ENCODE measurements at regions not wholly inside any gene's neighbourhood (a gene's known extent, or its start where the extent isn't known, plus 50 kb on each side); places are given as distances from the start of the nearest gene placed in this dataset.

DNA sequence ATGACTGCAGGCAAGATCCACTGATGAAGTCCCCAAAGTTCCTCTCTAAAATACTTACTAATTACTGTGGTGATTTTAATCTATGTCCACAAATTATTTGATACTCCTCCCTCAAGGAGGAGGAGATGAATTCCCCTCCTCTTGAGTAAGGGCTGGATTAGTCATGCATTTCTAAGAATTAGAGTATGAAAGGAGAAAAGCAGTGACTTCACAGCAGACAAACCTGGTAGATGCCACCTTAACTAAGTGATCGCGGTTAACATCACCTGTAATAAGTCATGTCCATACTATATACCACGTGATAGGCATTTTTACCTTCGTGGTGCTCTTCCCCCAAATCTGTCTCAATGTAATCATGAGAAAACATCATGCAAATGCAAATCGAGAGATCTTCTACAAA lies 52.0 kb upstream of the TSPAN18 start:
- DNase-seq (ENCODE audit: low read depth, low spot score) (no peak), ATAC-seq (no peak), FAIRE-seq (no peak)
- ChIA-PET CTCF (no interaction called here), SMC1A (ENCODE audit: uncharacterized antibody, unreplicated experiment) (no interaction called here), RAD21 (ENCODE audit: unreplicated experiment) (no interaction called here), POLR2A (no interaction called here)
- Histone ChIP-seq H3K4me3 (no peak overlapping the region), H3K4me2 (ENCODE audit: control insufficient read depth, insufficient read depth) (no peak overlapping the region), H3K4me1 (ENCODE audit: control insufficient read depth, insufficient read depth, low read length) (no peaks in the 10 kb centered on the region), H3K9me3 (replicated peaks; ENCODE audit: control insufficient read depth, insufficient read depth, low read length) (no peaks in the 10 kb centered on the region), H2AFZ (ENCODE audit: control insufficient read depth, low read depth, low read length) (no peak overlapping the region), H3K36me3 (ENCODE audit: control insufficient read depth in 2 of 2, insufficient read depth in 2 of 2, low read length in 1 of 2) (no peaks in the 10 kb centered on the region), H3K27me3 (replicated peaks in 1 of 2; ENCODE audit: control insufficient read depth in 2 of 2, insufficient read depth in 2 of 2, low read length in 1 of 2) (no peaks in the 10 kb centered on the region; a peak in 1 of 4 replicates), H3K79me2 (ENCODE audit: control insufficient read depth, insufficient read depth, low read length) (no peaks in the 10 kb centered on the region), H4K20me1 (ENCODE audit: control insufficient read depth, insufficient read depth) (no peaks in the 10 kb centered on the region), H3K9ac (ENCODE audit: control insufficient read depth, insufficient read depth, low read length) (no peak overlapping the region), H3K27ac (ENCODE audit: control insufficient read depth, insufficient read depth) (no peak overlapping the region)
- TF ChIP-seq, protein P1, sequence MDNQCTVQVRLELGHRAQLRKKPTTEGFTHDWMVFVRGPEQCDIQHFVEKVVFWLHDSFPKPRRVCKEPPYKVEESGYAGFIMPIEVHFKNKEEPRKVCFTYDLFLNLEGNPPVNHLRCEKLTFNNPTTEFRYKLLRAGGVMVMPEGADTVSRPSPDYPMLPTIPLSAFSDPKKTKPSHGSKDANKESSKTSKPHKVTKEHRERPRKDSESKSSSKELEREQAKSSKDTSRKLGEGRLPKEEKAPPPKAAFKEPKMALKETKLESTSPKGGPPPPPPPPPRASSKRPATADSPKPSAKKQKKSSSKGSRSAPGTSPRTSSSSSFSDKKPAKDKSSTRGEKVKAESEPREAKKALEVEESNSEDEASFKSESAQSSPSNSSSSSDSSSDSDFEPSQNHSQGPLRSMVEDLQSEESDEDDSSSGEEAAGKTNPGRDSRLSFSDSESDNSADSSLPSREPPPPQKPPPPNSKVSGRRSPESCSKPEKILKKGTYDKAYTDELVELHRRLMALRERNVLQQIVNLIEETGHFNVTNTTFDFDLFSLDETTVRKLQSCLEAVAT (IDR thresholded peaks at IDR 0.05): no peak
- TF ChIP-seq MTA3 (IDR thresholded peaks at IDR 0.05; ENCODE audit: borderline replicate concordance, low read length) (no peak), KAT2A (conservative IDR thresholded peaks at IDR 0.05; ENCODE audit: control insufficient read depth, low read depth, low read length) (no peak), MTA2 (IDR thresholded peaks at IDR 0.05; ENCODE audit: low read depth) (no peak)
- no TSS peak for BruUV-seq (replicated peaks)
- intact Hi-C loops (cut with micrococcal nuclease; ENCODE audit: unreplicated experiment): no loop called here
- in situ Hi-C loops (cut with MboI): no loop called here
- 45% methylated on average over 5 of the region's 5 CpGs for WGBS (ENCODE audit: insufficient coverage, insufficient replicate concordance, low lambda C conversion rate, missing lambda C conversion rate)

DNA sequence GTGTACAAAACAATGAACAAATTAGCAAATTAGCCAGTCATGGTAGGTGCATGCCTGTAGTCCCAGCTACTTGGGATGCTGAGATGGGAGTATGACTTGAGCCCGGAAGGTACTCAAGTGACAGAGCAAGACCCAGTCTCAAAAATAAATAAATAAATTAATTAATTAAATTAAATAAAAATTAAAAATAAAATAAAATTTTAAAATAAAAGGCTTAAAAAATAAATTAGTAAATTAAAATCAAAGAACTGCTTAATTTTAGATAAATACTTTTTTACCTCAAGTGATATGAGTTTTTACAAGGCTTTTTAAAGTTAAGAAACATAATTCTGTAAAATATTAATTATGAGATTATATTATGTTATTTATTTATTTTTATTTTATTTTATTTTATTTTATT lies 50.9 kb upstream of the TSPAN18 start:
- H3K27ac ChIP-seq (ENCODE audit: control insufficient read depth, insufficient read depth): no peak overlapping the region
- H3K4me3 ChIP-seq: no peak overlapping the region
- SMC1A ChIA-PET (ENCODE audit: uncharacterized antibody, unreplicated experiment): no interaction called here
- TF ChIP-seq FOS (IDR thresholded peaks at IDR 0.05; ENCODE audit: borderline replicate concordance, extremely low read depth, insufficient read length) (no peak), HDAC6 (IDR thresholded peaks at IDR 0.05; ENCODE audit: unreplicated experiment) (no peak), ZNF622 (IDR thresholded peaks at IDR 0.05) (no peak), CEBPB (IDR thresholded peaks at IDR 0.05; ENCODE audit: borderline replicate concordance in 1 of 2, low read depth in 2 of 2, low read length in 2 of 2) (no peak), RAD51 (IDR thresholded peaks at IDR 0.05) (no peak), POLR2AphosphoS2 (IDR thresholded peaks at IDR 0.05; ENCODE audit: low read depth, low read length) (no peak), EZH2 (IDR thresholded peaks at IDR 0.05; ENCODE audit: borderline replicate concordance, control insufficient read depth, low read depth, low read length) (no peak)
- TF ChIP-seq, protein P2, sequence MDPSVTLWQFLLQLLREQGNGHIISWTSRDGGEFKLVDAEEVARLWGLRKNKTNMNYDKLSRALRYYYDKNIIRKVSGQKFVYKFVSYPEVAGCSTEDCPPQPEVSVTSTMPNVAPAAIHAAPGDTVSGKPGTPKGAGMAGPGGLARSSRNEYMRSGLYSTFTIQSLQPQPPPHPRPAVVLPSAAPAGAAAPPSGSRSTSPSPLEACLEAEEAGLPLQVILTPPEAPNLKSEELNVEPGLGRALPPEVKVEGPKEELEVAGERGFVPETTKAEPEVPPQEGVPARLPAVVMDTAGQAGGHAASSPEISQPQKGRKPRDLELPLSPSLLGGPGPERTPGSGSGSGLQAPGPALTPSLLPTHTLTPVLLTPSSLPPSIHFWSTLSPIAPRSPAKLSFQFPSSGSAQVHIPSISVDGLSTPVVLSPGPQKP (IDR thresholded peaks at IDR 0.05; ENCODE audit: low read depth, low read length): no peak
- TF ChIP-seq, protein P3, sequence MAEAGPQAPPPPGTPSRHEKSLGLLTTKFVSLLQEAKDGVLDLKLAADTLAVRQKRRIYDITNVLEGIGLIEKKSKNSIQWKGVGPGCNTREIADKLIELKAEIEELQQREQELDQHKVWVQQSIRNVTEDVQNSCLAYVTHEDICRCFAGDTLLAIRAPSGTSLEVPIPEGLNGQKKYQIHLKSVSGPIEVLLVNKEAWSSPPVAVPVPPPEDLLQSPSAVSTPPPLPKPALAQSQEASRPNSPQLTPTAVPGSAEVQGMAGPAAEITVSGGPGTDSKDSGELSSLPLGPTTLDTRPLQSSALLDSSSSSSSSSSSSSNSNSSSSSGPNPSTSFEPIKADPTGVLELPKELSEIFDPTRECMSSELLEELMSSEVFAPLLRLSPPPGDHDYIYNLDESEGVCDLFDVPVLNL (IDR thresholded peaks at IDR 0.05; ENCODE audit: low read depth, low read length): no peak
- TF ChIP-seq, protein P4, sequence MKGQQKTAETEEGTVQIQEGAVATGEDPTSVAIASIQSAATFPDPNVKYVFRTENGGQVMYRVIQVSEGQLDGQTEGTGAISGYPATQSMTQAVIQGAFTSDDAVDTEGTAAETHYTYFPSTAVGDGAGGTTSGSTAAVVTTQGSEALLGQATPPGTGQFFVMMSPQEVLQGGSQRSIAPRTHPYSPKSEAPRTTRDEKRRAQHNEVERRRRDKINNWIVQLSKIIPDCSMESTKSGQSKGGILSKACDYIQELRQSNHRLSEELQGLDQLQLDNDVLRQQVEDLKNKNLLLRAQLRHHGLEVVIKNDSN (IDR thresholded peaks at IDR 0.05; ENCODE audit: borderline replicate concordance, extremely low read length, insufficient read depth, low read depth, low read length): no peak
- H3K36me3 ChIP-seq (ENCODE audit: control insufficient read depth in 2 of 2, insufficient read depth in 2 of 2, low read length in 1 of 2): no peaks in the 10 kb centered on the region
- DNase-seq (ENCODE audit: low read depth, low spot score) (no peak), FAIRE-seq (no peak), ATAC-seq (no peak)
- H3K27me3 ChIP-seq (replicated peaks in 1 of 2; ENCODE audit: control insufficient read depth in 2 of 2, insufficient read depth in 2 of 2, low read length in 1 of 2): no peaks in the 10 kb centered on the region; a peak in 1 of 4 replicates
- H4K20me1 ChIP-seq (ENCODE audit: control insufficient read depth, insufficient read depth): no peaks in the 10 kb centered on the region
- WGBS (ENCODE audit: insufficient coverage, insufficient replicate concordance, low lambda C conversion rate, missing lambda C conversion rate): 47% methylated on average over 1 of the region's 1 CpG
- CTCF ChIA-PET: no interaction called here
- no TSS peak for BruUV-seq (replicated peaks)
- H3K4me2 ChIP-seq (ENCODE audit: control insufficient read depth, insufficient read depth): no peak overlapping the region
- intact Hi-C loops (cut with micrococcal nuclease; ENCODE audit: unreplicated experiment): no loop called here
- RAD21 ChIA-PET (ENCODE audit: unreplicated experiment): no interaction called here
- in situ Hi-C loops (cut with MboI): no loop called here
- no peak overlapping the region for H2AFZ ChIP-seq (ENCODE audit: control insufficient read depth, low read depth, low read length)
- POLR2A ChIA-PET: no interaction called here
- 0 out of 2 replicates have a peak, but pooled peaks cover 1% of the 10 kb centered on the region for H3K4me1 ChIP-seq (ENCODE audit: control insufficient read depth, insufficient read depth, low read length)
- H3K9me3 ChIP-seq (replicated peaks; ENCODE audit: control insufficient read depth, insufficient read depth, low read length): no peaks in the 10 kb centered on the region
- no peaks in the 10 kb centered on the region for H3K79me2 ChIP-seq (ENCODE audit: control insufficient read depth, insufficient read depth, low read length)
- H3K9ac ChIP-seq (ENCODE audit: control insufficient read depth, insufficient read depth, low read length): no peak overlapping the region

Measured in GM12878 (cell line).